GM23248 (cell line): ENCODE measurements at regions not wholly inside any gene's neighbourhood (a gene's known extent, or its start where the extent isn't known, plus 50 kb on each side); places are given as distances from the start of the nearest gene placed in this dataset.

Experiments
- DNase-seq: peaks from one replicate; pipeline ENCODE4 v3.0.0-alpha.2; 2015
- H2AFZ ChIP-seq: fragments of 200-600 bp; sonication (generic); 2 replicates; pipeline ENCODE4 v1.6.1; 2016; ENCODE audit warnings: antibody characterized with exemption
- H3F3A ChIP-seq: fragments of 200-600 bp; sonication (generic); 2 replicates; pipeline ENCODE4 v1.6.1; 2016; ENCODE audit warnings: mild to moderate bottlenecking, antibody characterized with exemption, mixed run types; ENCODE audit not compliant: insufficient read depth
- H3K27ac ChIP-seq: fragments of 200-600 bp; sonication (generic); 2 replicates; pipeline ENCODE4 v1.5.1; 2016; ENCODE audit warnings: mild to moderate bottlenecking
- H3K27me3 ChIP-seq: fragments of 200-600 bp; sonication (generic); replicated peaks from 2 replicates; pipeline ENCODE4 v1.6.1; 2016; ENCODE audit warnings: mild to moderate bottlenecking; ENCODE audit not compliant: insufficient read depth
- H3K36me3 ChIP-seq: fragments of 200-600 bp; sonication (generic); 2 replicates; pipeline ENCODE4 v1.6.1; 2016; ENCODE audit warnings: low read depth, mild to moderate bottlenecking
- H3K4me1 ChIP-seq: fragments of 200-600 bp; sonication (generic); 2 replicates; pipeline ENCODE4 v1.6.1; 2016; ENCODE audit warnings: mild to moderate bottlenecking; ENCODE audit not compliant: insufficient read depth
- H3K4me2 ChIP-seq: fragments of 200-600 bp; sonication (generic); one replicate; pipeline ENCODE4 v1.6.1; 2016; ENCODE audit warnings: mild to moderate bottlenecking; ENCODE audit not compliant: unreplicated experiment
- H3K4me3 ChIP-seq: fragments of 200-600 bp; sonication (generic); 2 replicates; pipeline ENCODE4 v1.5.1; 2016; ENCODE audit warnings: mild to moderate bottlenecking
- H3K79me2 ChIP-seq: fragments of 200-600 bp; sonication (generic); 2 replicates; pipeline ENCODE4 v1.6.1; 2016; ENCODE audit warnings: mild to moderate bottlenecking; ENCODE audit not compliant: insufficient read depth
- H3K9ac ChIP-seq: fragments of 200-600 bp; sonication (generic); 2 replicates; pipeline ENCODE4 v1.6.1; 2016; ENCODE audit warnings: mild to moderate bottlenecking
- H3K9me2 ChIP-seq: fragments of 200-600 bp; sonication (generic); 2 replicates; pipeline ENCODE4 v1.6.1; 2016; ENCODE audit warnings: mixed run types, mild to moderate bottlenecking, moderate library complexity; ENCODE audit not compliant: insufficient read depth
- H3K9me3 ChIP-seq: fragments of 200-600 bp; sonication (generic); one replicate; pipeline ENCODE4 v1.6.1; 2017; ENCODE audit warnings: low read depth
- H4K20me1 ChIP-seq: fragments of 200-600 bp; sonication (generic); 2 replicates; pipeline ENCODE4 v1.6.0; 2016; ENCODE audit not compliant: insufficient read depth
- EZH2 ChIP-seq: fragments of 200-600 bp; sonication (generic); IDR thresholded peaks from 2 replicates; pipeline ENCODE4 v1.6.1; 2018; ENCODE audit warnings: antibody characterized with exemption, mild to moderate bottlenecking; ENCODE audit not compliant: insufficient read depth, poor library complexity, severe bottlenecking
- EZH2phosphoT487 ChIP-seq: fragments of 200-600 bp; sonication (generic); IDR thresholded peaks from 2 replicates; pipeline ENCODE4 v1.6.1; 2018; ENCODE audit warnings: antibody characterized with exemption, moderate library complexity, mild to moderate bottlenecking, low read depth; ENCODE audit not compliant: insufficient read depth
- WGBS, 2 experiments: methylation state at CpG; one replicate each; pipeline ENCODE4 v1.1.6; 2015 to 2017; ENCODE audit warnings: low lambda C conversion rate in 2 of 2, low coverage in 1 of 2; ENCODE audit errors: missing lambda C conversion rate in 2 of 2; 5-methylcytosine and 5-hydroxymethylcytosine counted together
- in situ Hi-C: fragments of 300-500 bp; cut with MboI; formaldehyde crosslinking; loops from 2 replicates; pipeline ENCODE4 v1.15.0; 2020

- Histone ChIP-seq H4K20me1 (no peaks in the 10 kb centered on the region; the same call in 1 of the 2 replicates), H2AFZ (no peak overlapping the region), H3F3A (no peaks in the 10 kb centered on the region), H3K4me3 (no peak overlapping the region), H3K9me3 (no peaks in the 10 kb centered on the region), H3K27ac (no peak overlapping the region), H3K79me2 (peaks cover 13% of the 10 kb centered on the region; the same call in 1 of the 2 replicates), H3K9ac (no peak overlapping the region), H3K4me2 (no peak overlapping the region), H3K27me3 (no peaks in the 10 kb centered on the region), H3K36me3 (no peaks in the 10 kb centered on the region), H3K4me1 (no peaks in the 10 kb centered on the region), H3K9me2 (no peaks in the 10 kb centered on the region)
- WGBS, 2 experiments, result 84 to 86% methylated on average over 5 of the region's 5 CpGs
- in situ Hi-C loops, result loop anchor here (25.0 kb wide), 3 partner anchors 234 to 1234 kb away; partner anchors contain the start of gene MEG3
- TF ChIP-seq EZH2phosphoT487 (no peak), EZH2 (no peak)
- DNase-seq, result peak; percentile 21
Measured at GRCh38 chr14:100403105-100403504, 80.0 kb downstream of the SLC25A47 start.

GRCh38 chr14:100403802-100404365, 80.7 kb downstream of the SLC25A47 start:
- H3K27ac ChIP-seq, result no peak overlapping the region
- WGBS, 2 experiments, result 92 to 93% methylated on average over 10 of the region's 10 CpGs
- no peak overlapping the region for H3K4me2 ChIP-seq
- no peaks in the 10 kb centered on the region; the same call in 1 of the 2 replicates for H4K20me1 ChIP-seq
- H3K4me1 ChIP-seq, result no peaks in the 10 kb centered on the region
- no peaks in the 10 kb centered on the region for H3K9me3 ChIP-seq
- H3K79me2 ChIP-seq, result peaks cover 13% of the 10 kb centered on the region; the same call in 1 of the 2 replicates
- H2AFZ ChIP-seq, result no peak overlapping the region
- in situ Hi-C loops, result loop anchor here (25.0 kb wide), 3 partner anchors 233 to 1233 kb away; partner anchors contain the start of gene MEG3
- no peaks in the 10 kb centered on the region for H3K9me2 ChIP-seq
- no peaks in the 10 kb centered on the region for H3K27me3 ChIP-seq
- no peak overlapping the region for H3K9ac ChIP-seq
- TF ChIP-seq EZH2 (no peak), EZH2phosphoT487 (no peak)
- H3K4me3 ChIP-seq, result no peak overlapping the region
- no peak for DNase-seq
- H3F3A ChIP-seq, result no peaks in the 10 kb centered on the region
- no peaks in the 10 kb centered on the region for H3K36me3 ChIP-seq

GRCh38 chr14:100404419-100404818, 81.3 kb downstream of the SLC25A47 start:
- TF ChIP-seq EZH2phosphoT487 (no peak), EZH2 (no peak)
- Histone ChIP-seq H3K4me2 (no peak overlapping the region), H4K20me1 (no peaks in the 10 kb centered on the region; the same call in none of the 2 replicates), H3K4me3 (no peak overlapping the region), H2AFZ (no peak overlapping the region), H3K36me3 (no peaks in the 10 kb centered on the region), H3K9ac (no peak overlapping the region), H3F3A (no peaks in the 10 kb centered on the region), H3K4me1 (no peaks in the 10 kb centered on the region), H3K79me2 (peaks cover 13% of the 10 kb centered on the region; the same call in 1 of the 2 replicates), H3K9me3 (no peaks in the 10 kb centered on the region), H3K27ac (no peak overlapping the region), H3K9me2 (no peaks in the 10 kb centered on the region), H3K27me3 (no peaks in the 10 kb centered on the region)
- in situ Hi-C loops, result loop anchor here (25.0 kb wide), 3 partner anchors 233 to 1233 kb away; partner anchors contain the start of gene MEG3
- no peak for DNase-seq
- 88 to 95% methylated on average over 4 of the region's 4 CpGs for WGBS, 2 experiments

GRCh38 chr14:100405760-100406455, 82.8 kb downstream of the SLC25A47 start:
- WGBS, 2 experiments, result 91 to 95% methylated on average over 12 of the region's 12 CpGs
- peaks cover 18% of the 10 kb centered on the region; the same call in 1 of the 2 replicates for H3K79me2 ChIP-seq
- DNase-seq, result no peak
- H3K4me1 ChIP-seq, result no peaks in the 10 kb centered on the region
- H3K27me3 ChIP-seq, result no peaks in the 10 kb centered on the region
- no peaks in the 10 kb centered on the region for H3K9me2 ChIP-seq
- no peaks in the 10 kb centered on the region for H3K36me3 ChIP-seq
- H3K9ac ChIP-seq, result no peak overlapping the region
- no peak overlapping the region for H3K4me3 ChIP-seq
- H4K20me1 ChIP-seq, result no peaks in the 10 kb centered on the region; the same call in none of the 2 replicates
- H3F3A ChIP-seq, result no peaks in the 10 kb centered on the region
- no peak overlapping the region for H3K4me2 ChIP-seq
- in situ Hi-C loops, result loop anchor here (25.0 kb wide), 3 partner anchors 231 to 1231 kb away; partner anchors contain the start of gene MEG3
- H3K27ac ChIP-seq, result no peak overlapping the region
- H3K9me3 ChIP-seq, result no peaks in the 10 kb centered on the region
- H2AFZ ChIP-seq, result no peak overlapping the region
- TF ChIP-seq EZH2phosphoT487 (no peak), EZH2 (no peak)
